ENCODE measurements at regions not wholly inside any gene's neighbourhood (a gene's known extent, or its start where the extent isn't known, plus 50 kb on each side); places are given as distances from the start of the nearest gene placed in this dataset.
A peak's percentile ranks its signal among the peaks of the same experiment; 100 is the strongest.

DNA sequence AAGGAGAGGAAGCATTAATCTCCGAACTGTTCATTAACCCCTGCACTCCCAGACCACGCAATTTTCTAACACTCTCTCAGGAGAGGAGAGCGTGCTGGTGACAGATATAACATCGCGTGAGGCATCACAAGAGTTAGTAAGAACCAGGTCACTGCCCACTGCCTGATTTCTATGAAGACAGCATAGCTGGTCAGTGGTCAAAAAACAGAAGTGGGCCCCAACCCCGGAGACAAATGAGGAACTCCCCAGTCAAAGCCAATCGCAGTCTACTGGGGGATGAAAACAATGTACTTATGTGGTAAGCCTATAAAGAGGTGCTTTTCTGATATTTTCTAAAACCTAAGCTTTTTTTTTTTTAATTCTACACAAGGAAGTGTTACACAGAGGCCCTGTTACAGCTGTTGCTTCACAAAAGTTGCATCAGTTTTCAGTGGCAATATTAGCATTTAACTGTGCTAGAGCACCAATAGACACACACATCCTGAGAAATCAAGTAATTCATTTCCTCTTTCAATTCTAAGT, 231.8 kb upstream of the IRF2BP2 start:
- Mint-ChIP-seq H3K36me3 (ENCODE audit: low read depth) (no peaks in the 10 kb centered on the region), H3K9me3 (peaks cover 1% of the 10 kb centered on the region), H3K27ac (peak overlapping the region; percentile 96), H3K4me3 (peak overlapping the region; percentile 25), H3K27me3 (ENCODE audit: low read depth) (no peaks in the 10 kb centered on the region), H3K4me1 (ENCODE audit: low read depth) (peaks cover 78% of the 10 kb centered on the region)
- intact Hi-C loops (cut with micrococcal nuclease) = loop anchor here (2.0 to 10.0 kb wide), 2 partner anchors 437 to 487 kb away; partner anchors contain the start of genes ARID4B and GGPS1
- DNase-seq = peak; percentile 28
- CTCF ChIA-PET = interaction anchor here (0.6 to 2.2 kb wide), 5 partner anchors 11 to 242 kb away, joined by 4 to 6 read pairs (median 5); no protein-coding TSS in a partner anchor

DNA sequence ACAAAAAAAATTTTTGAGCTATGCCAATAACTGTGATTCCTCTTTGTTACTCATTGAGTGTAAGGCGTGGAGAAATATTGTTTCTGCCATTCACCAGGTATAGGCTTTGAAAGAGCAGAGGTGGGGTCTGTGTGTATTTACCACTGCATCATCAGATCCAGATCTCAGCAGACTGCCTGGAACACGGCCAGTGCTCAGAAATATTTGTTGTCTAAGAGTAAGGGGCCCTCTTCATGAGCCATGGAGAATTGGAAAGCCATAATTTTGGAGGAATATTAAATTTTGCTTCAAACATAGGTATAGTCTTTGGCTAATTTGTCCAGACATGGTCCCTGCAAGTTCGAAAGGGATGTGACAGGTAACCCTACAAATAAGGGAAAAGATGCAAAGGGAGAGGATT, 231.3 kb upstream of the IRF2BP2 start:
- DNase-seq = no peak
- Mint-ChIP-seq H3K27ac (peak overlapping the region; percentile 96), H3K4me3 (no peak overlapping the region), H3K27me3 (ENCODE audit: low read depth) (no peaks in the 10 kb centered on the region), H3K36me3 (ENCODE audit: low read depth) (no peaks in the 10 kb centered on the region), H3K9me3 (peaks cover 1% of the 10 kb centered on the region), H3K4me1 (ENCODE audit: low read depth) (peaks cover 74% of the 10 kb centered on the region)
- intact Hi-C loops (cut with micrococcal nuclease) = loop anchor here (10.0 kb wide), 1 partner anchor 436 kb away; no protein-coding TSS in a partner anchor
- CTCF ChIA-PET = interaction anchor here (0.6 to 1.4 kb wide), 2 partner anchors 11 to 242 kb away, joined by 4 to 5 read pairs; no protein-coding TSS in a partner anchor

DNA sequence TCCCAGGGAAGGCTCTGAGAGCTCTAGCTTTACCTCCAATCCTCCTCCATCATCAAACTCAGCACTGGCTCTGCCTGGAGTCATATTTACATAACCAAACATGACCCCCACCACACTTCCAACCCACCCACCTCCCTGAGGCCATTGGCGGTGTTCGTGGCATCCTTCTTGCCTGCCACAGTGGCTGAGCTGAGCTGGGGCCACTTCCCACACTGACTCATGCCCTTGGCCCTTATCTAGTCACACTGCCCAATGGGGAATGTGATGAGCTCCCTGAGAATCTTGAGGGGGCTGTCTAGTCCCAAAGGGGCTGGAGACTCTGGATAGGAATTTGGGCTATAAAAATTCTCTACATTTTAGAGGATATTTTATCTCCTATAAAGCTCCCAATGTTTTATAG, 230.9 kb upstream of the IRF2BP2 start:
- H3K36me3 Mint-ChIP-seq (ENCODE audit: low read depth) = no peaks in the 10 kb centered on the region
- H3K9me3 Mint-ChIP-seq = peaks cover 1% of the 10 kb centered on the region
- H3K27ac Mint-ChIP-seq = no peak overlapping the region
- CTCF ChIA-PET = interaction anchor here (1.4 kb wide), 1 partner anchor 243 kb away, joined by 5 read pairs; no protein-coding TSS in a partner anchor
- DNase-seq = no peak
- H3K4me3 Mint-ChIP-seq = no peak overlapping the region
- H3K4me1 Mint-ChIP-seq (ENCODE audit: low read depth) = peaks cover 73% of the 10 kb centered on the region
- intact Hi-C loops (cut with micrococcal nuclease) = loop anchor here (10.0 kb wide), 1 partner anchor 436 kb away; no protein-coding TSS in a partner anchor
- no peaks in the 10 kb centered on the region for H3K27me3 Mint-ChIP-seq (ENCODE audit: low read depth)

DNA sequence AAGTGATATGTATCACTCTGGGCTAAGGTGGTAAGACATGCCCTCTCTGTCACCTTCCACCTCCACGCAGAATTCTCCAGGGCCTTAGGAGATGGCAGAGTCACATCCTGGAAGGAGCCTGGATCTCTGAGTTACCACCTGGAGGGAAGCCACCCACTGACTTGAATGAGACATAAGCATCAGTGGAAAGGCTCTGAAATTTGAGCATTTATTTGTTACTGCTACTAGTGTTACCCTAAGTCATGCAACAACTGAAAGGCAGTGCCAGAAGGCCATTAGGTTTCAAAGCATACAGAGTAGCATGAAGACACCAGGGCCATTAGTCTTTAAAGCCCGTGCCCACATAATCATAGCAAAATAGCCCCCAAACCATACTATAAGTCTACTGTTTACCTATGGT, 230.3 kb upstream of the IRF2BP2 start:
- Mint-ChIP-seq H3K4me3 (no peak overlapping the region), H3K9me3 (no peaks in the 10 kb centered on the region), H3K36me3 (ENCODE audit: low read depth) (no peaks in the 10 kb centered on the region), H3K27me3 (ENCODE audit: low read depth) (no peaks in the 10 kb centered on the region), H3K27ac (no peak overlapping the region), H3K4me1 (ENCODE audit: low read depth) (peaks cover 67% of the 10 kb centered on the region)
- no peak for DNase-seq
- CTCF ChIA-PET = interaction anchor here (1.4 kb wide), 1 partner anchor 243 kb away, joined by 5 read pairs; no protein-coding TSS in a partner anchor
- intact Hi-C loops (cut with micrococcal nuclease) = loop anchor here (10.0 kb wide), 1 partner anchor 435 kb away; no protein-coding TSS in a partner anchor

DNA sequence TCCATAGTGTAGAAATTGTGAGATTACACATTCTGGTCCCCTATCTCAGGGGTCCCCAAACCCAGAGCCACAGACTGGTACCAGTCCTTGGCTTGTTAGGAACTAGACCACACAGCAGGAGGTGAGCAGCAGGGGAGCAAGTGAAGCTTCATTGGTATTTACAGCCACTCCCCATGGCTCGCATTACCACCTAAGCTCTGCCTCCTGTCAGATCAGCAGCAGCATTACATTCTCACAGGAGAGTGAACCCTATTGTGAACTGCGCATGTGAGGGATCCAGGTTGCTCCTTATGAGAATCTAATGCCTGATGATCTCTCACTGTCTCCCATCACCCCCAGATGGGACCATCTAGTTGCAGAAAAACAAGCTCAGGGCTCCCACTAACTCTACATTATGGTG, 229.7 kb upstream of the IRF2BP2 start:
- CTCF ChIA-PET = interaction anchor here (0.6 to 1.3 kb wide), 3 partner anchors 11 to 244 kb away, joined by 3 read pairs; no protein-coding TSS in a partner anchor
- no peaks in the 10 kb centered on the region for H3K36me3 Mint-ChIP-seq (ENCODE audit: low read depth)
- no peaks in the 10 kb centered on the region for H3K27me3 Mint-ChIP-seq (ENCODE audit: low read depth)
- H3K9me3 Mint-ChIP-seq = no peaks in the 10 kb centered on the region
- H3K4me3 Mint-ChIP-seq = no peak overlapping the region
- intact Hi-C loops (cut with micrococcal nuclease) = loop anchor here (10.0 kb wide), 1 partner anchor 435 kb away; no protein-coding TSS in a partner anchor
- no peak overlapping the region for H3K27ac Mint-ChIP-seq
- H3K4me1 Mint-ChIP-seq (ENCODE audit: low read depth) = peaks cover 61% of the 10 kb centered on the region
- DNase-seq = peak; percentile 19

DNA sequence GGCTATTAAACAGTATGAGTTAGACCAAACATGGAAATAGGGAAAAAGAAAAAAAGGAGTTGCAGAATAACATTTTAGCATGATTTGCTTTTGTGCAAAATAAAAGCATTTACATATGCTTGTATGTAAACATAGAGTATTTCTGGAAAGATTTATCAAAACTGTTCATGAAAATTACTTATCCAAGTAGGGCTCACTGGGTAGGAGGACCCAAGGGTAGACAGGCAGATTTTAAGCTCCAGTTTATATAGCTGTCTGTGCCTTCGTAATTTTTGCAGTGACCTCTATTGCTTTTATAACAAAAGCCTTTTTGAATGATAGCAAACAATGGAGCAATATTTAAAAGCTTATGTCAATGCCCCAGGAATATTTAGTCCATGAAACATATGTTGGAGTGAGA, 228.8 kb upstream of the IRF2BP2 start:
- H3K9me3 Mint-ChIP-seq = no peaks in the 10 kb centered on the region
- H3K4me1 Mint-ChIP-seq (ENCODE audit: low read depth) = peaks cover 52% of the 10 kb centered on the region
- no peak overlapping the region for H3K27ac Mint-ChIP-seq
- no peak for DNase-seq
- H3K27me3 Mint-ChIP-seq (ENCODE audit: low read depth) = no peaks in the 10 kb centered on the region
- H3K36me3 Mint-ChIP-seq (ENCODE audit: low read depth) = no peaks in the 10 kb centered on the region
- no peak overlapping the region for H3K4me3 Mint-ChIP-seq
- CTCF ChIA-PET = interaction anchor here (0.6 to 1.3 kb wide), 3 partner anchors 10 to 245 kb away, joined by 3 read pairs; no protein-coding TSS in a partner anchor
- intact Hi-C loops (cut with micrococcal nuclease) = no loop called here

DNA sequence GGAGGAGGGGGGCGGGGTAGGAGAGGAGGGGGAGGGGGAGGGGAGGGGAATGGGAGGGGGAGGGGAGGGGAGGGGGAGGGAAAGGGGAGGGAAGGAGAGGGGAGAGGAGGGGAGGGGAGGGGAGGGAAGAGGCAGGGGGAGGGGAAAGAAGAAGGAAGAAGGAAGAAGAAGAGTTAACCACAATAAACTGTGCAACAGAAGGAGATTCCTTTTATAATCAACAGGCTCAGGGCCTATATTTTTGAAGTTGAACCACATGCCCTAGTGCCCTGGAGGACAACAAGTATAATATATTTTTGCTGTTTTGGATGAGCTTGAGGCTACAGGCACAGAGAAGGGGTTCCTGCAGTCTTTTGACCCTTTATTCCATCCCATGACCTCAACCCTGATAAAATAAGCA, 228.2 kb upstream of the IRF2BP2 start:
- Mint-ChIP-seq H3K4me1 (ENCODE audit: low read depth) (peaks cover 46% of the 10 kb centered on the region), H3K27ac (no peak overlapping the region), H3K27me3 (ENCODE audit: low read depth) (no peaks in the 10 kb centered on the region), H3K9me3 (no peaks in the 10 kb centered on the region), H3K4me3 (no peak overlapping the region), H3K36me3 (ENCODE audit: low read depth) (no peaks in the 10 kb centered on the region)
- intact Hi-C loops (cut with micrococcal nuclease) = no loop called here
- CTCF ChIA-PET = interaction anchor here (1.3 kb wide), 1 partner anchor 246 kb away, joined by 3 read pairs; no protein-coding TSS in a partner anchor
- no peak for DNase-seq

DNA sequence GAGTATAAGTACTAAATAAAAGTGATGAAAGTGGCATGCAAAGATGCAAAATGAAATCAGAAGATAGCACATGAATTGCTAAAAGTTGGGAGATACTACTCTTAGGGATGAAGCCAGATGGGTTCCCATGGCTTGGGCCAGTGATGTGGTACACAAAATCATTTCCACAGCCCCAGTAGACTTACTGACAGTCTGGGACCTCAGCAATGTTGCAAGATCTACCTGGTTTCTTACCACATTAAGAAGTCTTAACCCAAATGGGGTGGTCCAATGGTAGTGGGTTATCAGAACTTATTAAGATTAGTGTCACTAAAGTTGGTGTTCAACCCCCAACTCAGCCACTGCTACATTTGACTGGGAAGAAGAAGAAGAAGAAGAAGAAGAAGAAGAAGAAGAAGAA, 227.7 kb upstream of the IRF2BP2 start:
- intact Hi-C loops (cut with micrococcal nuclease) = no loop called here
- Mint-ChIP-seq H3K27ac (no peak overlapping the region), H3K4me3 (no peak overlapping the region), H3K4me1 (ENCODE audit: low read depth) (peaks cover 41% of the 10 kb centered on the region), H3K27me3 (ENCODE audit: low read depth) (no peaks in the 10 kb centered on the region), H3K9me3 (no peaks in the 10 kb centered on the region), H3K36me3 (ENCODE audit: low read depth) (no peaks in the 10 kb centered on the region)
- CTCF ChIA-PET = no interaction called here
- DNase-seq = no peak

DNA sequence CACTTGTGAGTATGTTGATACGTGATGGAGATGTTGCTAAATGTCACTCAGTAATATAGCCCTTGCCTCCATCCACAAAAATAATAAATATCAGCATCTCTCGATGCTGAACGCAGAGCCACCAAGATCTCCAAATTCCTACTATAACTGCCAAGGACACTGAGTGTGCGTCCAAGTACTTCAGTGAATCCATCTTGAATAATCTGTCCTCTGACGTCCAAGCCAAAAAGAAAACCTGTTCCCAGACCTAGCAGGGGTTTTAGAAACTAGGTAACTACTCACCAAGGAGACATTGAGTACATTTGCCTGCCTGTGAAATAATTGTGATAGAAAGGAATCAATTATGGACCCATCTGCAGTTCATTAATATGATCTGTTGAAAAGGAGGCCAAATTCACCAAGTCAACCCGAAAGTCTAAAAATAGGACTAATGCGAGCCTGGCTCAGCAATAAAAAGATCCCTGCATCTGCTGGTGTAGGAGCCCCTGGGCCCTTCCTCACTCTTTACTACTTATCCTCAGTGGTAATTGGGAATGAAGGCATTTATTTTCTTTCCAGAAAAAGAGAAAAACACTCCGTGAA, 226.9 kb upstream of the IRF2BP2 start:
- H3K36me3 Mint-ChIP-seq (ENCODE audit: low read depth) = no peaks in the 10 kb centered on the region
- intact Hi-C loops (cut with micrococcal nuclease) = no loop called here
- DNase-seq = no peak
- no peak overlapping the region for H3K4me3 Mint-ChIP-seq
- no peak overlapping the region for H3K27ac Mint-ChIP-seq
- no peaks in the 10 kb centered on the region for H3K27me3 Mint-ChIP-seq (ENCODE audit: low read depth)
- H3K9me3 Mint-ChIP-seq = no peaks in the 10 kb centered on the region
- CTCF ChIA-PET = no interaction called here
- H3K4me1 Mint-ChIP-seq (ENCODE audit: low read depth) = peaks cover 34% of the 10 kb centered on the region

DNA sequence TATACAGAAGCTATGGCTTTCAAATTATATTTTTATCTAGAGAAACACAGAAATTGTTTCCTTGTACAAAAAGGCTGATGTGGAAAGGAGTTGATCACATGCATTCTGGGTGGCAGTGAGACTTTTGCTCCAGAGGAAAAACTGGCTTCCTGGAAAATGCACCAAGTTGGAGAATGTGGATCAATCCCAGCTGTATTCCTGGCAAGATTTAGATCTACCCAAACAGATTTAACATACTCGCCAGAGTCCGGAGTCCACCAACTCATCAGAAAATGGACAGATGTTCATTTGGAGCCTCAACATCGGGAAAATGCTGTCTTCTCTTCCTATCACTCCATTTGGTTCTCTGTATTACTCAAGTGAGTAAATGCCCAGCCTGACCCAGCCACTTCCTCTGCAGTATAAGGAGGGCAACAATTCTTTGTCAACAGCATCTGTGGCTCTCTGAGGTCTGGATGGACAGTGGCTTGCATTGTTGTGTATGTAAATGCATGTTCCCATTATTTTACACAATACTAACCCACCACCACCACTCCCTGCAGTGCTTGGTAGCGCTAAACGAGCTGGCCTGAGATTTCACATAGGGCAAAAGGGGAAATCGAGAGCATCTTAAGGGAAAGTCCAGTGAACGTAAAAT, 226.2 kb upstream of the IRF2BP2 start:
- no peak overlapping the region for H3K27ac Mint-ChIP-seq
- H3K36me3 Mint-ChIP-seq (ENCODE audit: low read depth) = no peaks in the 10 kb centered on the region
- no peaks in the 10 kb centered on the region for H3K9me3 Mint-ChIP-seq
- CTCF ChIA-PET = no interaction called here
- H3K27me3 Mint-ChIP-seq (ENCODE audit: low read depth) = no peaks in the 10 kb centered on the region
- no peak overlapping the region for H3K4me3 Mint-ChIP-seq
- intact Hi-C loops (cut with micrococcal nuclease) = no loop called here
- H3K4me1 Mint-ChIP-seq (ENCODE audit: low read depth) = peaks cover 27% of the 10 kb centered on the region
- DNase-seq = no peak

DNA sequence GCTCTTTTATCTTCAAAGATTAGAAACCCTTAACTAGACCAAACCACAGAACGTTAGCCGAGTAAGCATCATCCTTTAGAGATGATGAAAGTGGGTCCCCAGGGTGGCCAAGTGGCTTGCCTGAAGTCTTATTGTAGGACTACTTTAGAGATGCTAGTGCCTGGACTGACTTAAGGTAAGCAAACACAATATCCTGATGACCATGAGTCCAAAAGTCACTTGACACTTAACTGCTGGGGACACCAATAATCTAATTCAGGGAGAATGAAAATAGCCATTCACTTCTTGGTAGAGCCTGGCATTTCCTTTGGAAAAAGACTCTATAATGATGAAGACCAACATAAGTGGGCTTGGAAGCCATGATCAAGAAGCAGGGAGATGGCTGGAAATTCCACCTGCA, 225.3 kb upstream of the IRF2BP2 start:
- Mint-ChIP-seq H3K27ac (no peak overlapping the region), H3K4me3 (no peak overlapping the region), H3K9me3 (no peaks in the 10 kb centered on the region), H3K36me3 (ENCODE audit: low read depth) (no peaks in the 10 kb centered on the region), H3K27me3 (ENCODE audit: low read depth) (no peaks in the 10 kb centered on the region), H3K4me1 (ENCODE audit: low read depth) (peaks cover 21% of the 10 kb centered on the region)
- DNase-seq = no peak
- CTCF ChIA-PET = no interaction called here
- intact Hi-C loops (cut with micrococcal nuclease) = no loop called here

DNA sequence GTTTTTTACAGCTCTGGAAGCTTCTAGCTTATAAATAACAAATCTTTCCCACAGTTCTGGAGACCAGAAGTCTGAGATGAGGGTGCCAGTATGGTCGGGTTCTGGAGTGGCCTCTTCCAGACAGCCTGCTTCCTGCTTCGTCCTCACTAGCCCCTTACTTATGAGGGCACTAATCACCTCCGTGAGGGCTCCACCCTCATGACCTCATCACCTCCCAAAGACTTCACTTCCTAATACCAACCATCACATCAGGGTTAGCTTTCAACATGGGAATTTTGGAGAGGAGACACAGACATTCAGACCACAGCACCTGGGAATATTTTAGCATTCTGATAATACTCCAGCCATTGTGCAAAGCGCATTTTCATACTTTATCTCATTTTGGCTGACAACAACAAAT, 223.7 kb upstream of the IRF2BP2 start:
- DNase-seq = no peak
- peaks cover 25% of the 10 kb centered on the region for H3K4me1 Mint-ChIP-seq (ENCODE audit: low read depth)
- CTCF ChIA-PET = interaction anchor here (0.6 kb wide), 2 partner anchors 17 to 115 kb away, joined by 3 read pairs; no protein-coding TSS in a partner anchor
- intact Hi-C loops (cut with micrococcal nuclease) = no loop called here
- no peak overlapping the region for H3K4me3 Mint-ChIP-seq
- no peaks in the 10 kb centered on the region for H3K27me3 Mint-ChIP-seq (ENCODE audit: low read depth)
- H3K27ac Mint-ChIP-seq = no peak overlapping the region
- H3K9me3 Mint-ChIP-seq = no peaks in the 10 kb centered on the region
- H3K36me3 Mint-ChIP-seq (ENCODE audit: low read depth) = no peaks in the 10 kb centered on the region

Data from activated naive CD4-positive, alpha-beta T cell treated with anti-CD3 and anti-CD28 coated beads for 36 hours (primary cell).